GM23248 (cell line): ENCODE measurements at regions not wholly inside any gene's neighbourhood (a gene's known extent, or its start where the extent isn't known, plus 50 kb on each side); places are given as distances from the start of the nearest gene placed in this dataset.

ENCODE experiments used
- DNase-seq: peaks from one replicate; pipeline ENCODE4 v3.0.0-alpha.2; 2015
- H2AFZ ChIP-seq: fragments of 200-600 bp; sonication (generic); 2 replicates; pipeline ENCODE4 v1.6.1; 2016; ENCODE audit warnings: antibody characterized with exemption
- H3F3A ChIP-seq: fragments of 200-600 bp; sonication (generic); 2 replicates; pipeline ENCODE4 v1.6.1; 2016; ENCODE audit warnings: mild to moderate bottlenecking, antibody characterized with exemption, mixed run types; ENCODE audit not compliant: insufficient read depth
- H3K27ac ChIP-seq: fragments of 200-600 bp; sonication (generic); 2 replicates; pipeline ENCODE4 v1.5.1; 2016; ENCODE audit warnings: mild to moderate bottlenecking
- H3K27me3 ChIP-seq: fragments of 200-600 bp; sonication (generic); replicated peaks from 2 replicates; pipeline ENCODE4 v1.6.1; 2016; ENCODE audit warnings: mild to moderate bottlenecking; ENCODE audit not compliant: insufficient read depth
- H3K36me3 ChIP-seq: fragments of 200-600 bp; sonication (generic); 2 replicates; pipeline ENCODE4 v1.6.1; 2016; ENCODE audit warnings: low read depth, mild to moderate bottlenecking
- H3K4me1 ChIP-seq: fragments of 200-600 bp; sonication (generic); 2 replicates; pipeline ENCODE4 v1.6.1; 2016; ENCODE audit warnings: mild to moderate bottlenecking; ENCODE audit not compliant: insufficient read depth
- H3K4me2 ChIP-seq: fragments of 200-600 bp; sonication (generic); one replicate; pipeline ENCODE4 v1.6.1; 2016; ENCODE audit warnings: mild to moderate bottlenecking; ENCODE audit not compliant: unreplicated experiment
- H3K4me3 ChIP-seq: fragments of 200-600 bp; sonication (generic); 2 replicates; pipeline ENCODE4 v1.5.1; 2016; ENCODE audit warnings: mild to moderate bottlenecking
- H3K79me2 ChIP-seq: fragments of 200-600 bp; sonication (generic); 2 replicates; pipeline ENCODE4 v1.6.1; 2016; ENCODE audit warnings: mild to moderate bottlenecking; ENCODE audit not compliant: insufficient read depth
- H3K9ac ChIP-seq: fragments of 200-600 bp; sonication (generic); 2 replicates; pipeline ENCODE4 v1.6.1; 2016; ENCODE audit warnings: mild to moderate bottlenecking
- H3K9me2 ChIP-seq: fragments of 200-600 bp; sonication (generic); 2 replicates; pipeline ENCODE4 v1.6.1; 2016; ENCODE audit warnings: mixed run types, mild to moderate bottlenecking, moderate library complexity; ENCODE audit not compliant: insufficient read depth
- H3K9me3 ChIP-seq: fragments of 200-600 bp; sonication (generic); one replicate; pipeline ENCODE4 v1.6.1; 2017; ENCODE audit warnings: low read depth
- H4K20me1 ChIP-seq: fragments of 200-600 bp; sonication (generic); 2 replicates; pipeline ENCODE4 v1.6.0; 2016; ENCODE audit not compliant: insufficient read depth
- EZH2 ChIP-seq: fragments of 200-600 bp; sonication (generic); IDR thresholded peaks from 2 replicates; pipeline ENCODE4 v1.6.1; 2018; ENCODE audit warnings: antibody characterized with exemption, mild to moderate bottlenecking; ENCODE audit not compliant: insufficient read depth, poor library complexity, severe bottlenecking
- EZH2phosphoT487 ChIP-seq: fragments of 200-600 bp; sonication (generic); IDR thresholded peaks from 2 replicates; pipeline ENCODE4 v1.6.1; 2018; ENCODE audit warnings: antibody characterized with exemption, moderate library complexity, mild to moderate bottlenecking, low read depth; ENCODE audit not compliant: insufficient read depth
- WGBS, 2 experiments: methylation state at CpG; one replicate each; pipeline ENCODE4 v1.1.6; 2015 to 2017; ENCODE audit warnings: low lambda C conversion rate in 2 of 2, low coverage in 1 of 2; ENCODE audit errors: missing lambda C conversion rate in 2 of 2; 5-methylcytosine and 5-hydroxymethylcytosine counted together
- in situ Hi-C: fragments of 300-500 bp; cut with MboI; formaldehyde crosslinking; loops from 2 replicates; pipeline ENCODE4 v1.15.0; 2020

GRCh38 chr12:58575256-58575655 lies 345.0 kb downstream of the LRIG3 start:
- WGBS, 2 experiments: 1 to 3% methylated on average over 5 of the region's 5 CpGs
- Histone ChIP-seq H3K27me3 (no peaks in the 10 kb centered on the region), H3K9ac (peak overlapping the region; percentile 20), H3K79me2 (no peaks in the 10 kb centered on the region), H2AFZ (peak overlapping the region; percentile 50), H3K4me1 (peaks cover 5% of the 10 kb centered on the region), H3K4me2 (peak overlapping the region; percentile 72), H3K9me2 (no peaks in the 10 kb centered on the region), H4K20me1 (no peaks in the 10 kb centered on the region), H3K36me3 (no peaks in the 10 kb centered on the region), H3F3A (0 out of 2 replicates have a peak, but pooled peaks cover 10% of the 10 kb centered on the region), H3K9me3 (no peaks in the 10 kb centered on the region), H3K4me3 (peak overlapping the region; percentile 49), H3K27ac (peak overlapping the region; percentile 34; the same call in 1 of the 2 replicates)
- in situ Hi-C loops: no loop called here
- no peak for TF ChIP-seq EZH2
- no peak for TF ChIP-seq EZH2phosphoT487
- peak; percentile 90 for DNase-seq

GRCh38 chr12:58576081-58576480 lies 344.2 kb downstream of the LRIG3 start:
- Histone ChIP-seq H3K4me3 (no peak overlapping the region), H3K27ac (no peak overlapping the region), H4K20me1 (no peaks in the 10 kb centered on the region), H3K79me2 (no peaks in the 10 kb centered on the region), H3K27me3 (no peaks in the 10 kb centered on the region), H3K4me1 (peaks cover 5% of the 10 kb centered on the region), H3K4me2 (no peak overlapping the region), H3F3A (0 out of 2 replicates have a peak, but pooled peaks cover 10% of the 10 kb centered on the region), H3K9me2 (no peaks in the 10 kb centered on the region), H3K9me3 (no peaks in the 10 kb centered on the region), H2AFZ (no peak overlapping the region), H3K9ac (no peak overlapping the region), H3K36me3 (no peaks in the 10 kb centered on the region)
- no peak for DNase-seq
- TF ChIP-seq EZH2phosphoT487: no peak
- no peak for TF ChIP-seq EZH2
- 29 to 42% methylated on average over 5 of the region's 5 CpGs for WGBS, 2 experiments
- in situ Hi-C loops: no loop called here

GRCh38 chr12:58576916-58577315 lies 343.4 kb downstream of the LRIG3 start:
- no peak overlapping the region for H3K4me3 ChIP-seq
- no peak overlapping the region for H3K4me2 ChIP-seq
- TF ChIP-seq EZH2 (no peak), EZH2phosphoT487 (no peak)
- H3K9me3 ChIP-seq: no peaks in the 10 kb centered on the region
- no peaks in the 10 kb centered on the region for H3K79me2 ChIP-seq
- H2AFZ ChIP-seq: no peak overlapping the region
- WGBS, 2 experiments: 60 to 65% methylated on average over 5 of the region's 5 CpGs
- H3K27ac ChIP-seq: no peak overlapping the region
- H3K9ac ChIP-seq: no peak overlapping the region
- H3F3A ChIP-seq: 0 out of 2 replicates have a peak, but pooled peaks cover 10% of the 10 kb centered on the region
- H3K27me3 ChIP-seq: no peaks in the 10 kb centered on the region
- H3K9me2 ChIP-seq: no peaks in the 10 kb centered on the region
- no peak for DNase-seq
- H3K4me1 ChIP-seq: peaks cover 5% of the 10 kb centered on the region
- no peaks in the 10 kb centered on the region for H3K36me3 ChIP-seq
- no peaks in the 10 kb centered on the region for H4K20me1 ChIP-seq
- in situ Hi-C loops: no loop called here

DNA sequence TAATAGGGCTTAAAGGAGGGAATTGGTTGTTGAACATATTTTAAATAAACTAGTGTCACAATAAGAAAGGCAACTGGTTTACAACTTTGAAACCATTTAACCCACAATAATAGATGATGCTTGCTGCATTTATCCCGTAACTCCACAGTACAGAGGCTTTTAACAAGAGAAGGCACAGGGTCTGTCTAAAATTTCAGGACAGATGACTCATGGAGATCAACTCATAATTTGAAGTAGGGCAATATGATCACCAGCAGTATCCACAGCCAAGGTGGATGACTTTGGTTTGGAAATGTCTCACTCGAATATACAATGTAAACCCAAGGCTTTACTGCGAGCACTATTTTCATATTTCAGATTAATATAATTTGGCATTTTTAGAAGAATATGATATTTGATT lies 340.2 kb downstream of the LRIG3 start:
- no peak overlapping the region for H3K4me2 ChIP-seq
- no peaks in the 10 kb centered on the region for H3K9me3 ChIP-seq
- no peak overlapping the region for H3K4me3 ChIP-seq
- H3K9ac ChIP-seq: no peak overlapping the region
- H3K4me1 ChIP-seq: peaks cover 18% of the 10 kb centered on the region
- H3K36me3 ChIP-seq: no peaks in the 10 kb centered on the region
- no peak for DNase-seq
- no peaks in the 10 kb centered on the region for H3K9me2 ChIP-seq
- in situ Hi-C loops: no loop called here
- no peak overlapping the region for H2AFZ ChIP-seq
- WGBS, 2 experiments: 94 to 97% methylated on average over 3 of the region's 3 CpGs
- H4K20me1 ChIP-seq: no peaks in the 10 kb centered on the region
- H3F3A ChIP-seq: peaks cover 20% of the 10 kb centered on the region
- no peak for TF ChIP-seq EZH2phosphoT487
- TF ChIP-seq EZH2: no peak
- H3K79me2 ChIP-seq: no peaks in the 10 kb centered on the region
- no peaks in the 10 kb centered on the region for H3K27me3 ChIP-seq
- H3K27ac ChIP-seq: no peak overlapping the region

DNA sequence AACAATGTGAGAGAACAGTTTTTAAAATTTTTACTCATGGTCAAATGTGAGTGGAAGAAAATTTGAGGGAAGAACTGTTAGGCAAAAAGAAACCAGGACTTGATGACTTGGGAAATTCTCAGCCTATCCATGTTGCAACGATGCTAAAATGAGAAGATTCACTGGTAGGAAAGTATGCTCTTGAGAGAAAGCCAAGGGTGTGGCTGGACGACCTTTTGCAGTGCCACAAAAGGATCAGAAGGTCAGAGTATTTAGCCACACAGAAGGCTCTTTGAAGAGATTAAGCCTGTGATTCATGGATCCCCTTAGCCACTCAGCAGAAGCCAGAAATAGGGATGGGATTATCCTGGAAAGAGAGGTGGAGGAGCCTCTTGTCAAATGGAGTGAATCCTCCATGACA lies 336.8 kb downstream of the LRIG3 start:
- H3K9me2 ChIP-seq: no peaks in the 10 kb centered on the region
- no peak overlapping the region for H2AFZ ChIP-seq
- H3K79me2 ChIP-seq: no peaks in the 10 kb centered on the region
- DNase-seq: peak; percentile 72
- peak overlapping the region; percentile 57 for H3K27ac ChIP-seq
- in situ Hi-C loops: no loop called here
- H3K4me2 ChIP-seq: peak overlapping the region; percentile 26
- H3F3A ChIP-seq: peaks cover 23% of the 10 kb centered on the region
- H3K4me1 ChIP-seq: peaks cover 21% of the 10 kb centered on the region
- no peaks in the 10 kb centered on the region for H3K27me3 ChIP-seq
- H4K20me1 ChIP-seq: no peaks in the 10 kb centered on the region
- H3K9ac ChIP-seq: no peak overlapping the region
- H3K9me3 ChIP-seq: no peaks in the 10 kb centered on the region
- 3 to 18% methylated on average over 2 of the region's 2 CpGs for WGBS, 2 experiments
- no peak overlapping the region for H3K4me3 ChIP-seq
- no peaks in the 10 kb centered on the region for H3K36me3 ChIP-seq
- TF ChIP-seq EZH2phosphoT487: no peak
- no peak for TF ChIP-seq EZH2
